ENCODE measurements at regions not wholly inside any gene's neighbourhood (a gene's known extent, or its start where the extent isn't known, plus 50 kb on each side); places are given as distances from the start of the nearest gene placed in this dataset.

GRCh38 chr2:35415942-35416341 is 939.6 kb upstream of the CRIM1 start:
- WGBS, 2 donors = 74 to 79% methylated on average over 4 of the region's 4 CpGs
- TF ChIP-seq CTCF (IDR thresholded peaks at IDR 0.05; ENCODE audit: control extremely low read depth, extremely low read depth) = no peak
- Histone ChIP-seq H3K36me3 (ENCODE audit: control insufficient read depth in 4 of 4, insufficient read depth in 4 of 4, low read length in 4 of 4) (no peaks in the 10 kb centered on the region), H3K4me1 (ENCODE audit: control insufficient read depth in 5 of 5, insufficient read depth in 5 of 5, low read length in 5 of 5) (peaks cover 0 to 10% (median 0%) of the 10 kb centered on the region in 5 donors), H3K27me3 (ENCODE audit: control insufficient read depth in 3 of 3, insufficient read depth in 3 of 3, low read length in 2 of 3) (no peaks in the 10 kb centered on the region), H3K4me3 (no peak overlapping the region), H3K27ac (ENCODE audit: low read depth in 1 of 2, low read length in 1 of 2) (no peak overlapping the region), H3K9me3 (ENCODE audit: control insufficient read depth in 4 of 4, insufficient read depth in 3 of 4, low read length in 3 of 4) (no peaks in the 10 kb centered on the region), H3K9ac (ENCODE audit: insufficient read depth in 1 of 2, low read length in 2 of 2) (no peak overlapping the region)
- ATAC-seq (ENCODE audit: insufficient read depth, low FRiP score) = no peak
- no peak for DNase-seq

- Histone ChIP-seq H3K4me1 (ENCODE audit: control insufficient read depth in 5 of 5, insufficient read depth in 5 of 5, low read length in 5 of 5) (peaks cover 0 to 10% (median 0%) of the 10 kb centered on the region in 5 donors), H3K36me3 (ENCODE audit: control insufficient read depth in 4 of 4, insufficient read depth in 4 of 4, low read length in 4 of 4) (no peaks in the 10 kb centered on the region), H3K27me3 (ENCODE audit: control insufficient read depth in 3 of 3, insufficient read depth in 3 of 3, low read length in 2 of 3) (no peaks in the 10 kb centered on the region), H3K4me3 (no peak overlapping the region), H3K9ac (ENCODE audit: insufficient read depth in 1 of 2, low read length in 2 of 2) (no peak overlapping the region), H3K27ac (ENCODE audit: low read depth in 1 of 2, low read length in 1 of 2) (no peak overlapping the region), H3K9me3 (ENCODE audit: control insufficient read depth in 4 of 4, insufficient read depth in 3 of 4, low read length in 3 of 4) (no peaks in the 10 kb centered on the region)
- ATAC-seq (ENCODE audit: insufficient read depth, low FRiP score) (no peak), DNase-seq (no peak)
- 71 to 72% methylated on average over 1 of the region's 1 CpG for WGBS, 2 donors
- TF ChIP-seq CTCF (IDR thresholded peaks at IDR 0.05; ENCODE audit: control extremely low read depth, extremely low read depth) = no peak
Measured at GRCh38 chr2:35415282-35415681, 940.3 kb upstream of the CRIM1 start.

- Histone ChIP-seq H3K9ac (ENCODE audit: insufficient read depth in 1 of 2, low read length in 2 of 2) (no peak overlapping the region), H3K9me3 (ENCODE audit: control insufficient read depth in 4 of 4, insufficient read depth in 3 of 4, low read length in 3 of 4) (no peaks in the 10 kb centered on the region), H3K4me3 (no peak overlapping the region), H3K27me3 (ENCODE audit: control insufficient read depth in 3 of 3, insufficient read depth in 3 of 3, low read length in 2 of 3) (no peaks in the 10 kb centered on the region), H3K4me1 (ENCODE audit: control insufficient read depth in 5 of 5, insufficient read depth in 5 of 5, low read length in 5 of 5) (peaks cover 0 to 4% (median 0%) of the 10 kb centered on the region in 5 donors), H3K27ac (ENCODE audit: low read depth in 1 of 2, low read length in 1 of 2) (no peak overlapping the region), H3K36me3 (ENCODE audit: control insufficient read depth in 4 of 4, insufficient read depth in 4 of 4, low read length in 4 of 4) (no peaks in the 10 kb centered on the region)
- 37 to 39% methylated on average over 5 of the region's 5 CpGs for WGBS, 2 donors
- DNase-seq (peak; percentile 62 to 67 (median 63)), ATAC-seq (ENCODE audit: insufficient read depth, low FRiP score) (no peak)
- peak; percentile 48 for TF ChIP-seq CTCF (IDR thresholded peaks at IDR 0.05; ENCODE audit: control extremely low read depth, extremely low read depth)
Measured at GRCh38 chr2:35410431-35411061, 945.0 kb upstream of the CRIM1 start.

GRCh38 chr2:35409762-35410161 is 945.8 kb upstream of the CRIM1 start:
- Histone ChIP-seq H3K4me1 (ENCODE audit: control insufficient read depth in 5 of 5, insufficient read depth in 5 of 5, low read length in 5 of 5) (peaks cover 0 to 4% (median 0%) of the 10 kb centered on the region in 5 donors), H3K27ac (ENCODE audit: low read depth in 1 of 2, low read length in 1 of 2) (no peak overlapping the region), H3K27me3 (ENCODE audit: control insufficient read depth in 3 of 3, insufficient read depth in 3 of 3, low read length in 2 of 3) (no peaks in the 10 kb centered on the region), H3K4me3 (no peak overlapping the region), H3K9me3 (ENCODE audit: control insufficient read depth in 4 of 4, insufficient read depth in 3 of 4, low read length in 3 of 4) (no peaks in the 10 kb centered on the region), H3K36me3 (ENCODE audit: control insufficient read depth in 4 of 4, insufficient read depth in 4 of 4, low read length in 4 of 4) (no peaks in the 10 kb centered on the region), H3K9ac (ENCODE audit: insufficient read depth in 1 of 2, low read length in 2 of 2) (no peak overlapping the region)
- DNase-seq (no peak), ATAC-seq (ENCODE audit: insufficient read depth, low FRiP score) (no peak)
- WGBS, 2 donors = 78 to 90% methylated on average over 2 of the region's 2 CpGs
- TF ChIP-seq CTCF (IDR thresholded peaks at IDR 0.05; ENCODE audit: control extremely low read depth, extremely low read depth) = no peak

Measured in lung (tissue), 11 donors.